ENCODE measurements at regions not wholly inside any gene's neighbourhood (a gene's known extent, or its start where the extent isn't known, plus 50 kb on each side); places are given as distances from the start of the nearest gene placed in this dataset.
"Not testable (repeated sequence)": the region's sequence is repeated elsewhere in the genome, so short reads cannot be mapped to it uniquely, and the experiment has no call there.

GRCh38 chr3:194054540-194054939 is 81.4 kb upstream of the HES1 start:
- DNase-seq: no peak

GRCh38 chr3:194054961-194055360 is 81.0 kb upstream of the HES1 start:
- no peak for DNase-seq

- not testable (repeated sequence) for DNase-seq
These were observed 79.6 kb upstream of the HES1 start for GRCh38 chr3:194056323-194056722.

GRCh38 chr3:194056731-194057415 is 79.1 kb upstream of the HES1 start:
- DNase-seq: no peak

- no peak for DNase-seq
These were observed 78.3 kb upstream of the HES1 start for GRCh38 chr3:194057570-194058188.

- no peak for DNase-seq
These were observed 77.8 kb upstream of the HES1 start for GRCh38 chr3:194058189-194058571.

GRCh38 chr3:194058753-194059152 is 77.2 kb upstream of the HES1 start:
- DNase-seq: no peak

GRCh38 chr3:194061421-194062030 is 74.4 kb upstream of the HES1 start:
- no peak for DNase-seq

- DNase-seq: no peak
These were observed 73.1 kb upstream of the HES1 start for GRCh38 chr3:194062830-194063229.

- DNase-seq: no peak
These were observed 71.3 kb upstream of the HES1 start for GRCh38 chr3:194064380-194065332.

- DNase-seq: not testable (repeated sequence)
These were observed 68.6 kb upstream of the HES1 start for GRCh38 chr3:194067327-194067726.

GRCh38 chr3:194067949-194068362 is 68.0 kb upstream of the HES1 start:
- no peak for DNase-seq

GRCh38 chr3:194069421-194070219 is 66.3 kb upstream of the HES1 start:
- no peak for DNase-seq

GRCh38 chr3:194070220-194070633 is 65.7 kb upstream of the HES1 start:
- DNase-seq: no peak

- DNase-seq: peak; percentile 94
These were observed 65.1 kb upstream of the HES1 start for GRCh38 chr3:194070634-194071409.

GRCh38 chr3:194072097-194072428 is 63.9 kb upstream of the HES1 start:
- no peak for DNase-seq

GRCh38 chr3:194072691-194073279 is 63.2 kb upstream of the HES1 start:
- DNase-seq: no peak

- no peak for DNase-seq
These were observed 62.0 kb upstream of the HES1 start for GRCh38 chr3:194073926-194074325.

- DNase-seq: no peak
These were observed 60.8 kb upstream of the HES1 start for GRCh38 chr3:194075088-194075615.

- peak; percentile 40 for DNase-seq
These were observed 60.0 kb upstream of the HES1 start for GRCh38 chr3:194075802-194076460.
